ENCODE measurements at regions not wholly inside any gene's neighbourhood (a gene's known extent, or its start where the extent isn't known, plus 50 kb on each side); places are given as distances from the start of the nearest gene placed in this dataset.
"Not testable (repeated sequence)": the region's sequence is repeated elsewhere in the genome, so short reads cannot be mapped to it uniquely, and the experiment has no call there.

GRCh38 chr13:70995338-70995737, 871.7 kb downstream of the DACH1 start:
- no peaks in the 10 kb centered on the region for H3K9me3 ChIP-seq
- no peaks in the 10 kb centered on the region for H3K4me1 ChIP-seq
- H3K27me3 ChIP-seq: peaks cover 0 to 3% (median 0%) of the 10 kb centered on the region in 4 donors
- no peaks in the 10 kb centered on the region for H3K36me3 ChIP-seq
- ATAC-seq (no peak), FAIRE-seq (no peak), DNase-seq (no peak)
- no peak overlapping the region for H3K4me3 ChIP-seq
- TF ChIP-seq CTCF (IDR thresholded peaks at IDR 0.05): no peak
- WGBS, 2 donors: 71 to 88% methylated on average over 1 of the region's 1 CpG
- H3K27ac ChIP-seq: no peak overlapping the region
- intact Hi-C loops (cut with DNase I): no loop called here

GRCh38 chr13:70994191-70994590, 872.8 kb downstream of the DACH1 start:
- H3K27ac ChIP-seq: no peak overlapping the region
- H3K4me3 ChIP-seq: no peak overlapping the region
- H3K27me3 ChIP-seq: peaks cover 0 to 3% (median 0%) of the 10 kb centered on the region in 4 donors
- FAIRE-seq (no peak), DNase-seq (no peak), ATAC-seq (no peak)
- TF ChIP-seq CTCF (IDR thresholded peaks at IDR 0.05): no peak
- intact Hi-C loops (cut with DNase I): no loop called here
- no peaks in the 10 kb centered on the region for H3K9me3 ChIP-seq
- no peaks in the 10 kb centered on the region for H3K4me1 ChIP-seq
- no peaks in the 10 kb centered on the region for H3K36me3 ChIP-seq
- 0 to 68% methylated on average over 1 of the region's 1 CpG for WGBS, 2 donors

GRCh38 chr13:70987043-70987442, 878.8 kb upstream of the KLHL1 start:
- peak in 2 of 6 donors; percentile 18 to 20 for DNase-seq

GRCh38 chr13:70985371-70985770, 877.1 kb upstream of the KLHL1 start:
- ATAC-seq: no peak
- intact Hi-C loops (cut with DNase I): no loop called here
- WGBS, 2 donors: 72 to 73% methylated on average over 2 of the region's 2 CpGs
- H3K27ac ChIP-seq: no peak overlapping the region
- no peak for TF ChIP-seq CTCF (IDR thresholded peaks at IDR 0.05)
- H3K4me3 ChIP-seq: no peak overlapping the region
- H3K9me3 ChIP-seq: no peaks in the 10 kb centered on the region
- no peaks in the 10 kb centered on the region for H3K4me1 ChIP-seq
- no peaks in the 10 kb centered on the region for H3K36me3 ChIP-seq
- H3K27me3 ChIP-seq: no peaks in the 10 kb centered on the region
- FAIRE-seq: no peak
- peak in 1 of 6 donors; percentile 12 for DNase-seq

More at GRCh38 chr13:70987043-70987442, 878.8 kb upstream of the KLHL1 start:
- H3K27ac ChIP-seq: no peak overlapping the region
- intact Hi-C loops (cut with DNase I): no loop called here
- WGBS, 2 donors: 69 to 77% methylated on average over 6 of the region's 6 CpGs
- H3K36me3 ChIP-seq: no peaks in the 10 kb centered on the region
- no peak for TF ChIP-seq CTCF (IDR thresholded peaks at IDR 0.05)
- H3K9me3 ChIP-seq: no peaks in the 10 kb centered on the region
- no peaks in the 10 kb centered on the region for H3K4me1 ChIP-seq
- FAIRE-seq (no peak), ATAC-seq (no peak)
- H3K27me3 ChIP-seq: no peaks in the 10 kb centered on the region
- H3K4me3 ChIP-seq: no peak overlapping the region

DNA sequence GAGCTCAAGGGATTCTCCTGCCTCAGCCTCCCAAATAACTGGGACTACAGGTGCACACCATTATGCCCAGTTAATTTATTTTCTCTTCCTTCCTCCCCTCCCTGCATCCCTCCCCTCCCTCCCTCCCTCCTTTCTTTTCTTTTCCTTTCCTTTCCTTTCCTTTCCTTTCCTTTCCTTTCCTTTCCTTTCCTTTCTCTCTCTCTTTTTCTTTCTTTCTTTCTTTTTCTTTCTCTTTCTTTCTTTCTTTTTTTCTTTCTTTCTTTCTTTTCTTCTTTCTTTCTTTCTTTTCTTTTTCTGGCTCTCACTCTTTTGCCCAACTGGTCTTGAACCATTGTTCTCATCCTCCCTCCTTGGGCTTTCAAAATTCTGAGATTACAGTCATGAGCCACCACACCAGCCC, 873.0 kb upstream of the KLHL1 start:
- intact Hi-C loops (cut with DNase I); H3K27ac ChIP-seq; H3K4me1 ChIP-seq; H3K36me3 ChIP-seq; FAIRE-seq; H3K27me3 ChIP-seq; ATAC-seq; H3K9me3 ChIP-seq; DNase-seq; H3K4me3 ChIP-seq: not testable (repeated sequence)

DNA sequence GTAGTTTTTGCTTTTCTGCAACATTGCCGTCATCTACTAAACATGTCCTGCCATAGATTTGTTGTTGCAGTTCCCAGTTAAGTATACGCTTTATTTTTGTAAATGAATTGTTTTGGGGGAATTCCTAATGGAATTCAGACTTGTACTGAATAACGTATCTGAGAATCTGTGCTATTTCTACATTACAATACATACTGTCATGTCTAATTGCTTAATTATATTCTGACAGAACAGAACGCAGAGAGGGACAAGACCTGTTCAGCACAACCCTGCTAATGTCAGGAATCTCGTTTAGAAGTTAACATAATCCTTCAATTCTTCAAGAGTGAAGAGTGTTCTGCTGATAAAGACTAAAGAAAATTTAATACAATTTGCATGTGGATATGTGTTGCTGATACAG, 861.1 kb upstream of the KLHL1 start:
- no peaks in the 10 kb centered on the region for H3K4me1 ChIP-seq
- H3K9me3 ChIP-seq: no peaks in the 10 kb centered on the region
- 61 to 66% methylated on average over 5 of the region's 5 CpGs for WGBS, 2 donors
- no peak for TF ChIP-seq CTCF (IDR thresholded peaks at IDR 0.05)
- FAIRE-seq (no peak), ATAC-seq (no peak), DNase-seq (no peak)
- no peak overlapping the region for H3K27ac ChIP-seq
- H3K27me3 ChIP-seq: no peaks in the 10 kb centered on the region
- no peak overlapping the region for H3K4me3 ChIP-seq
- intact Hi-C loops (cut with DNase I): no loop called here
- no peaks in the 10 kb centered on the region for H3K36me3 ChIP-seq
